ENCODE measurements at regions not wholly inside any gene's neighbourhood (a gene's known extent, or its start where the extent isn't known, plus 50 kb on each side); places are given as distances from the start of the nearest gene placed in this dataset.

- no peak overlapping the region for H3K4me3 ChIP-seq (ENCODE audit: low read depth in 1 of 2, low read length in 1 of 2)
- H3K27ac ChIP-seq = no peak overlapping the region
- no peaks in the 10 kb centered on the region for H3K27me3 ChIP-seq
- TF ChIP-seq CTCF (IDR thresholded peaks at IDR 0.05) = no peak
- no peaks in the 10 kb centered on the region for H3K36me3 ChIP-seq
- no peaks in the 10 kb centered on the region for H3K9me3 ChIP-seq
- H3K4me1 ChIP-seq (ENCODE audit: control insufficient read depth in 1 of 2, insufficient read depth in 1 of 2, low read depth in 1 of 2, low read length in 1 of 2) = peaks cover 95 to 96% of the 10 kb centered on the region in 2 experiments
Observed at GRCh38 chr10:27451054-27451453, 53.0 kb upstream of the RAB18 start.

- Histone ChIP-seq H3K36me3 (no peaks in the 10 kb centered on the region), H3K27ac (peak overlapping the region; percentile 79), H3K4me3 (ENCODE audit: low read depth in 1 of 2, low read length in 1 of 2) (peak overlapping the region in 1 of 2 experiments; percentile 11), H3K4me1 (ENCODE audit: control insufficient read depth in 1 of 2, insufficient read depth in 1 of 2, low read depth in 1 of 2, low read length in 1 of 2) (peaks cover 87 to 90% of the 10 kb centered on the region in 2 experiments), H3K9me3 (no peaks in the 10 kb centered on the region), H3K27me3 (no peaks in the 10 kb centered on the region)
- TF ChIP-seq CTCF (IDR thresholded peaks at IDR 0.05) = no peak
Observed at GRCh38 chr10:27450225-27450624, 53.9 kb upstream of the RAB18 start.

- H3K36me3 ChIP-seq = no peaks in the 10 kb centered on the region
- no peaks in the 10 kb centered on the region for H3K27me3 ChIP-seq
- H3K4me3 ChIP-seq (ENCODE audit: low read depth in 1 of 2, low read length in 1 of 2) = peak overlapping the region in 1 of 2 experiments; percentile 42
- peak overlapping the region; percentile 79 for H3K27ac ChIP-seq
- no peaks in the 10 kb centered on the region for H3K9me3 ChIP-seq
- TF ChIP-seq CTCF (IDR thresholded peaks at IDR 0.05) = no peak
- H3K4me1 ChIP-seq (ENCODE audit: control insufficient read depth in 1 of 2, insufficient read depth in 1 of 2, low read depth in 1 of 2, low read length in 1 of 2) = peaks cover 81 to 84% of the 10 kb centered on the region in 2 experiments
Observed at GRCh38 chr10:27449571-27449970, 54.5 kb upstream of the RAB18 start.

- no peaks in the 10 kb centered on the region for H3K9me3 ChIP-seq
- H3K4me1 ChIP-seq (ENCODE audit: control insufficient read depth in 1 of 2, insufficient read depth in 1 of 2, low read depth in 1 of 2, low read length in 1 of 2) = peaks cover 75 to 78% of the 10 kb centered on the region in 2 experiments
- H3K36me3 ChIP-seq = no peaks in the 10 kb centered on the region
- peak overlapping the region; percentile 21 to 42 for H3K4me3 ChIP-seq (ENCODE audit: low read depth in 1 of 2, low read length in 1 of 2)
- peak overlapping the region; percentile 79 for H3K27ac ChIP-seq
- H3K27me3 ChIP-seq = no peaks in the 10 kb centered on the region
- no peak for TF ChIP-seq CTCF (IDR thresholded peaks at IDR 0.05)
Observed at GRCh38 chr10:27448921-27449320, 55.2 kb upstream of the RAB18 start.

- Histone ChIP-seq H3K4me3 (ENCODE audit: low read depth in 1 of 2, low read length in 1 of 2) (peak overlapping the region in 1 of 2 experiments; percentile 42), H3K4me1 (ENCODE audit: control insufficient read depth in 1 of 2, insufficient read depth in 1 of 2, low read depth in 1 of 2, low read length in 1 of 2) (peaks cover 61 to 64% of the 10 kb centered on the region in 2 experiments), H3K27ac (peak overlapping the region; percentile 79), H3K36me3 (no peaks in the 10 kb centered on the region), H3K9me3 (no peaks in the 10 kb centered on the region), H3K27me3 (no peaks in the 10 kb centered on the region)
- TF ChIP-seq CTCF (IDR thresholded peaks at IDR 0.05) = no peak
Observed at GRCh38 chr10:27447540-27447939, 56.6 kb upstream of the RAB18 start.

All from neutrophil (primary cell).